GM21529 (cell line): ENCODE measurements at regions not wholly inside any gene's neighbourhood (a gene's known extent, or its start where the extent isn't known, plus 50 kb on each side); places are given as distances from the start of the nearest gene placed in this dataset.

Experiments
- ATAC-seq: cut with Tn5 transposase; IDR thresholded peaks from one replicate; pipeline ENCODE4 v1.9.1; 2021; ENCODE audit not compliant: unreplicated experiment

DNA sequence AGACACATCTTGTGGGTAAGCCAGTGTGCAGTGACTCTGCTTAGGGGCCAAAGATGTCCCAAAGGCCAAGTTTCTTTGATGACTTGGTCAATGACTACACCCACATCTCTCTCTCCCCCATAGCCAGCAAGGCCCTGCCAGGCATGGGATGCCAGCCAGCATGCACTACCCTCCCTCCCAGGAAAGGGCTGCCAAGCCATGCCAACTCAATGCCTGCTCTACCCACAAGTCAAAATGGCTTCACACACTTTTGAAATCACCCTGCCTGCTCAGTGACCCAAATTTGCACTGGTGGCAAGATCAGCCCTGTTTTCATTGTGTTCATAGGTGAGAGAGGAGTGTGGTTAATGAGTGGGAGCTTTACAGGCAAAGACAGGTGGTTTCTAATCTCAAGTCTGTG, 112.5 kb downstream of the MATN1 start:
- no peak for ATAC-seq

DNA sequence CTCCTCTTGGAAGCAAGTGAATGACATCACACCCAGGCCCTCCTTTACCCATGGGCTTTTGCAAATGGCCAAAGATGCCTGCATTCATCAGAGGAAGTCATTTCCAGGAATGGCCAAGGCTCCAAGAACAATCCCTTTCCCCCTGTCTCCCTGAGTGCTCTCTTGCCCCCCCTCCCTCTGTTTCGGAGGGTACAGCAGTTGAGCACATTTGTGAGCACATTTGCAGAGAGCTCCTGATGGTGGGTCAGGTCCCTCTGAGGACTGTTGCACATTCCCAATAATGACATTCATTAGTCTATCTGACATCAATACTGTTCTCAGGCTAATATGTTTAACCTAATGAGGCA, 113.4 kb downstream of the MATN1 start:
- ATAC-seq: no peak

DNA sequence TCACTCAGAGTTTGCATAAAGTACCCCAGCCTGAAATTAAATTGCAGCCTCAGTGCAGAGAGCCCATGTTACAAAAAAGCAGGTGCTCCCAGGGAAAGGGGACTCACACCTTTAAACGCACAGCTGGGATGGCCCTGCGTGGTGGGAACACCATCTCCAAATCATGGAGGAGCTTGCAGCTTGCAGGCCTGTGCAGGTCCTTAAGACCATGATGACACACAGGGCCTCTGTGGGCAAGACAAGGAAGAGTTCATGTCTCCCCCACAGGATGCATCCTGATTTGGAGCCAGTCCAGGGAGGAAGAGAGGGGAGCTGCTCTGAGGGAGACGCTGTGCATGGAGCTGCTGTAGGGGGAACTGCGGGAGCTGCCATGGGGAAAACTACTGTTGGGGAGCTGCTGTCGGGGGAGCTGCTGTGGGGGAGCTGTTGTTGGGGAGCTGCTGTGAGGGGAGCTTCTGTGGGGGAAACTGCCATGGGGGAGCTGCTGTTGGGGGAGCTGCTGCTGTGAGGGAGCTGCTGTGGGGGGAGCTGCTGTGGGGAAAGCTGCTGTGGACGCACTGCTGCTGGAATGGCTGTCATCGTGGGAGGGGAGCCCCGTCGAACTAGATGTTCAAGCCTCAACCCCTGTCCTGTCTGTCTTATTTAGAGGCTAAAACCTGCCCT, 113.9 kb downstream of the MATN1 start:
- no peak for ATAC-seq

DNA sequence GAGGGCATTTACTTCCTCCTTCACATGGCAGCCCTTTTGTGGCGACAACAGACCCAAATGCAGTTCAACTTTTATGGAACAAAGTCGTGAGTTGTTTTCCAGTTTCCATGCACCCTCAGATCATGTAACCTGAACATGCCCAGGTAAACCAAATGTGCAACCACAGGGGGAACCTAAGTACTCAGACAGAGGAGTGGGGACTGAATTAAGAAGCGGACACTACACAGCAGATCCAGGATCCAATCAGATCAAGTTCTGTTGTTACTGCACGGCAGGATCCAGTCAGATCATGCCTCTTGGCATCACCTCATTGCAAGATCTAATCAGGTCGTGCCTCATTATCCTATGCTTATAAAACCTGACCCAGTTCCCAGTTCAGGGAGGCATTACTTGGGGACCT, 115.7 kb downstream of the MATN1 start:
- ATAC-seq: no peak

DNA sequence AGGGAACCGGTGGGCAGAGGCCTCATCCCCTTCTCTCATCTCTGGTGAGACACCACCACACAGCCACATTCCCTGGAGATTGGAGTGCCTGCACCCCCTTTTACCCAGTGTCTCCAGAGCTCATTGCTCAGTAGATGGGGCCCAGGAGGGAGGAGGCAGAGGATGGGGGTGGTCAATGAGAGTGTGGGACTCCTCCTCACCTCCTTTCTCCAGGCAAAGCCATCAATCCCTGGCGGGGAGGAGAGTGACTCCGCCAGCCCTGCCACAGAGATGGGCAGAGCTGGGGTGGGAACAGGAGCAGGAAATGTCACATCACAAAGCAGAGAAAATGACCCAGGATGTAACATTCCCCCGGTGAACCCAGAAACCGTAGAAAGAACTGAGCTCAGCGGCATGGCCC, 117.2 kb downstream of the MATN1 start:
- ATAC-seq: no peak

DNA sequence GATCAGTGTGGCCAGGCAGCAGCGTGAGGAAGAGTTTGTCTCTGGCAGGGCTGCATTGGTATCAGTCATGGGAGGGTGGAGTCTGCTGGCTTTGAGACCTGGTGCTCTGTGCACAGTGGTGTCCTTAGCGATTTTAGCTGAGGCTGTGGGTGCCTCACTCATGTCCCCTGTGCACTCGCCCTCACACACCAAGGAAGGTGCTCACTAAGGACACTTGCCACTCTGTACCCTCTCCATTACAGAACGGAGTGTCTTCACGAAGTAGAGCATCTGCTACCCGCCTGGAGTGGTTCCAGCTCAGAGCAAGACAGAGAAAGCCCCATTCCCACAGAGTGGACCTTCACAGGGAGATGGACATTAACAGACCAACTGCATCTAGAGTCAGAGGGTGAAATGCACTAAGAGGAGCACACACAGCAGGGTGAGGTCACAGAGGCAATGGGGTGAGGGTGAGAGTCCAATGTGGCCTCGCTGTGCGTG, 117.9 kb downstream of the MATN1 start:
- ATAC-seq: no peak

DNA sequence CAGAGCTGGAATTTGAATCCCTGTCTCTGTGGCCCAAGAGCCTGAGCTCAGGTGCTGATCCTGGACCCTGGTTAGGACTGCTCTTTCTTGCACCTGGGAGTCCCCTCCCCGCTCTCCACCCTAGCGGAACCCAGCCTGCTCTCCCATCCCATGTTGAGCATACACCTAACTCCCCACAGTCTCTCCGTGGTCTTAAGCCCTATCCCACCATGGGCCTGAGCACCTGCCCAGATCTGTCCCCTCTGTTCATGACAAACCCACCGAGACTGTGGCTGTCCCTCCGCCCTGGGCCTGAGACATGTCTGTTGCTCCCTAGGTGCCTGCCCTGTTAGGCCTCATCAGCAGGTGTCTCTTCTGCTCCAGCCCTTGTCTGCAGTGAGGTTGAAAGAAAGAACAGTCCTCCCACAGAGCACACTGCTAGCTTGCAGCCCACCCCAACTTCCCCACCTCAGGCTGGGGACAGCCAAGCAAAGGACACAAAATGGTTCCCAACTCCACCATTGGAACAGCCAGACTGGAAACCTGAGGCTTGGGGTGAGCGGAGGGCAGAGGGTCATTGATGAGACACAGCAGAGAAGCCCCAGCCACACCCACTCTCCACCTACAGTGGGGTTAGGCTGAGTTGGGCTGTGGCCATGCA, 118.5 kb downstream of the MATN1 start:
- ATAC-seq: no peak

DNA sequence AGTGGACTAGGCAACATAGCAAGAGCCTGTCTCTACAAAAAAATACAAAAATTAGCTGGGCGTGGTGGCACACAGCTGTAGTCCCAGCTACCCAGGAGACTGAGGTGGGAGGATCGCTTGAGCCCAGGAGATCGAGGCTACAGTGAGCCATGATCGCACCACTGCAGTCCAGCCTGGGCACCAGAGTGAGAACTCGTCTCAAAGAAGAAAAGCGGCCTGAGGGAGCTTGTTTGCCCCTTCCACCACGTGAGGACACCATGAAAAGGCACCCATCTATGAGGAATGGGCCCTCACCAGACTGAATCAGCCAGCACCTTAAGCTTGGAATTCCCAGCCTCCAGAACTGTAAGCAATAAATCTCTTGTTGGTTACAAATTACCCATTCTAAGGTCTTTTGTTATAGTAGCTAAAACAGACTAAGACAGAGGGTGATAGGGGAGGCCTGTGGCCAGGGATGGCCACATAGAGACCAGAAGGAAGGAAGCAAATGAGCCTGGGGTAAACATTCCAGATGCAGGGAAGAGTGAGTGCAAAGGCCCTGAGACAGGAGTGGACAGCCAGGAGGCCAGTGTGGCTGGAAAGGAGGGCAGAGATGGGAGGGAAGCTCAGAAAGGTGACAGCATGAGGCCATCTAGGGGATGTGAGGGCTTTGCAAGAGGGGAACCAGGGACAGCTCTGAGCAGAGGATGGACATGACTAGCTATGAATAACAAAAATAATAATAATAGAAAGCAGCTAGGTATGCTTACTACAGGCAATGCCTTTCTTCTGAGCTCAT, 120.1 kb downstream of the MATN1 start:
- no peak for ATAC-seq

DNA sequence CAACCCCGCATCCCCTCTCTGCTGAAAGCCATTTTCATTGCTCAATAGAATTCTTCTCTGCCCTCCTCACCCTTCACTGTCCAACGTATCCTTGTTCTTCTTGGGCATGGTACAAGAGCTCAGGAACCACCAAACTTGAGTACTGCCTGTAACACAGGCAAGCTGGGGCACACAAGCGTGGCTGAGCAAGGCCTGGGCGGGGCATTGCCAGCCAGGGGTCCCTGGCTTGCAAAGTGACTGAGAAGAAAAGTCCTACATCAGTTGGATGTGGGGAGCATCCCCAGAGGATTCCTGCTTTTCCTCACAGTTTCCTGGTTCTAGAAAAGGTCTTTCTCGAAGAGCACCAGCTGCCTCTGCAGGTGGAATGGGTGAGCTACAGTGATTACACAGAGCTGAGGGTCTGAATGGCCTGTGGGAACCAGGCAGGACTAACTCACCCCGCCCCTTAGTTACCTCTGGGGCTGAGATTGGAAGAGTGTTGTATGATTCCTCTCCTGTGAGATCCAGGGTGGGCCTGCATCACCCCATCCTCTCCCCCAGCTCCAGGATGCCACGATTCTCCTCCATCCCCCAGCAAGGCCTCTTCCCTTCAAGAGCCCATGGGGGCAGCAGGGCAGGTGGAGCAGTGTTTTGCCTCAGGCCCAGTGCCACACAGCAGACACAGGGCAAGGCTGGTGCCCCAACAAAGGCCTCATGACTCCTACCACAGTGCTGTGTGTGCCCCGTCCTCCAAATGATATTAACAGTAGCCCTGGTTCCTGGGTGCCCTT, 121.9 kb downstream of the MATN1 start:
- ATAC-seq: no peak

DNA sequence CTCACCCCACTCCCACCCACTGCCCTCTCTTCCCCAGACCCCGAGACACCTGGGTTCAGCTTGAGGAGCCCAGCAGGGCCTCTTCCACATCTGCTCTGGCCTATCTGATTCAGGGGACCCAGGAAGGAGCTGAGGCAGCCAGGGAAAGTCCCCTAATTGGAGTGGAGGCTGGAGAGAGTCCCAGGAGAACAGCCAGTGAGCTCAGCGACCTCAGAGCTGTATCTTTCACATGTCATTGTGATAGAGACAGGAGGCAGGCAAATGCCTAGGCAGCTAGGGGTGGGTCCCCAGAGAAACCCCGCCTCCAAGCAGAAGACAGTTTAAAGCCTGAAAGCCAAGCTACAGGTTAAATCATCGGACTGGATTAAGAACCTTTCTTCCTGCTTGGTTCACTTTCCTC, 122.7 kb downstream of the MATN1 start:
- ATAC-seq: no peak

DNA sequence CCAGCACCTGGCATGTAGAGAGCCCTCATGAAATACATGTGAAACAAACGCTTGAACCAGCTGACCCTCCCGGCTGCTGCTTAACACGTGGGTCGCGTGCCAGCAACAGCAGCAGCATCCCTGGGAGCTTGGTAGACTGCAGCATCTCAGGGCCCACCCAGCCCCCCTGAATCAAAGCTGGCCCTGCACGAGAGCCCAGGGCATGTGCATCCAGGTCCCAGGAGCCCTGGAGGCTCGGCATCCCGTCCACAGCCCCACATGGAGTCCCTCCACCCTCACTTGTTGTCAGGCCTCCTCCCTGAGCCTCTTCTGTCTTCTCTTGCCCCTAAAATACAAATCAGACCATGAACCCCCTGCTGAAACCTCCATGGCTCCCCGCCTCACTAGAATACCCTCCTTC, 123.1 kb downstream of the MATN1 start:
- no peak for ATAC-seq

DNA sequence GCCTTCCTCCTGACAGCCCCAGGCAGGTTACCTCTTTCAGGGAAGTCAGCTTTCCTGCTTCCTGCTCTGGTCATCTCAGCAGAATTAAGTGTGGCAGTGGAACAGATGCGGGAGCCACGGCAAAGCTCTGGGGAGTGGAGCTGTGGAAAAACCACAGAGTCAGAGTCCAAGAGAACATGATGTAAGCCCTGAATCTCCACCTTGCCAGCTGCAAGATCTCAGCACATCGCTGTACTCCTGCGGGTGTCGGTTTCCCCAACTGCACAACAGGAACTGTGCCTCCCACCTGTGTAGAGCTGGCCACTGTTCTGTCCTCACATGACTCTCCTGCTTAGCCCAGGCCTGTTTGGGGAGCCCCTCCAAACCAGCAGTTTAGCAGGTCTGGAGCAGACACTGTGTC, 123.7 kb downstream of the MATN1 start:
- ATAC-seq: no peak

DNA sequence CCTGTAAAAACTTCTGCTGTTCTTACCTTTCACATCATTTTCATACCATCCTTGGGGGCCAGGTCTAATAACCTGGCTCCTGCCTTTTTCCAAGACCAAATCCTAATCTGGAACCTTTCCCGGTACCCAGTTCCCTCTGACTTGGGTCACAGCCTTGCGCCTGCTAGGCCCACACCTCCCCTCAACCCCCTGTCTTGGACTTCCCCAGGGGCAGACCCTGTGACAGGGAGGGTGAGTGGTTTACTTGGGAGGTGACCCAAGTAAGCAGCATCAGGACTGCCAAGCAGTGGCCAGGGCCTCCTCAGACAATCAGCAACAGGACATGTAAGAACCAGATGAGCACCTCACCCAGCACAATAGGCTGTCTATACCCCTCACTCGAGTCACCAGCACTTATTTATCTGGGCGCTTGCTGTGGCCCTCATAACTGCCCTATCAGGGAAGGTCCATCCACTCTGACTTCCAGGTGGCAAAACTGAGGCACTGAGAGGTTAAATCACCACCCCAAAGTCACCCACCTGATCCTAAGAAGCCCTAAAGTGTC, 124.7 kb downstream of the MATN1 start:
- ATAC-seq: no peak

DNA sequence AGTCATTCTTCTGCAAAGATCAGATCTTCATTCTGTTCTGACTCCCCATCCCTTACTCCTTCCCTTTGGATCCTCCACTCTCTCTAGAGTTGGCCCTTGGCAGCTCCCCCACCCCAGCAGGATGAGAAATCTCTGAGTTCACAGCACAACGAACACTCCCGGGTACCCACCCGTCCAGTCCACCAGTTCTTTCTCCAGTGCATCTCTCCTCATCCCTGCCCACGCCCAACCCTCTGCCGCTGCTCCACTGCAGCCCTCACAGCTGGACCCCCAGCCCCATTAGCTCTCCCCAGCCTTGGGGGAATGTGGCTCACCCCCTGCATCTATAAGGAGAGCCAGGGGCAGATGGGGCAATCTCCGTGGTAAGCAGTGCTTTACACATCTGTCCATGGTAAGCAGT, 125.7 kb downstream of the MATN1 start:
- ATAC-seq: no peak

DNA sequence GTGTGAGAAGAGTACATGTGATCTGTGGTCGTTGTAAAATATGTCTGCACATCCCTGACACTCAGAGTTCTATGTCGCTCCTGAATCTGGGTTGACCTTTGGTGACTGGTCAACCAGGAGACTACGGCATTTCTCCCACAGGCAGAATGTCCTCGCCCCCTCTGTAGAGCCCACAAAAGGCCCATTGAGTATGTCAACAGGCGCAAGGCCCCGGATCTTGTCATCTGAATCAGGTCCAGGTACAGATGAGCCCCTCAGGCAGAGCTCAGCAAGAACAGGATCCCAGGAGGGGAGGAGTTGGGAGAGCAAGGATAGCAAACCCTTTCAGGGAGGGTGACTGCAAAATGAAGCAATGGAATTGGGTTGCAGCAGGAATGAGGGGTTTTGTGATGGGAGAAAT, 126.5 kb downstream of the MATN1 start:
- ATAC-seq: no peak

DNA sequence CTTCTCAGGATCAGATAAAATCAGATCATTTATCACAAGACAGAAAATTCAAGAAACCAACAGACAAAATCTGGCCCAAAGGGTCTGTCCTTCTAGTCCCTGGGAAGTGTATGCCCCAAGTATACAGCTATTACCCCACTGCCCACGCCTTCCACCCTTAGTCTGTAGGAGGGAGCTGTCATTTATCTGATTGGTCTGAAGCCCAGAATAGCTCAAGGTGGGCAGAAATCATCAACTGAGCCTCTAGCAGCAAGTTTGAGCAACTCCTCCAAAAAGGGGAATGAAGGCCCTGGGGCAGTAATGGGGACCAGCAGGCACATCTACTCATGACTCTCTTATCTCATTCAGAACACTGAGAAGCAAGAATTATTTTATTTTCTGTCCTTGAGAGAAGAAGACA, 126.9 kb downstream of the MATN1 start:
- ATAC-seq: no peak

DNA sequence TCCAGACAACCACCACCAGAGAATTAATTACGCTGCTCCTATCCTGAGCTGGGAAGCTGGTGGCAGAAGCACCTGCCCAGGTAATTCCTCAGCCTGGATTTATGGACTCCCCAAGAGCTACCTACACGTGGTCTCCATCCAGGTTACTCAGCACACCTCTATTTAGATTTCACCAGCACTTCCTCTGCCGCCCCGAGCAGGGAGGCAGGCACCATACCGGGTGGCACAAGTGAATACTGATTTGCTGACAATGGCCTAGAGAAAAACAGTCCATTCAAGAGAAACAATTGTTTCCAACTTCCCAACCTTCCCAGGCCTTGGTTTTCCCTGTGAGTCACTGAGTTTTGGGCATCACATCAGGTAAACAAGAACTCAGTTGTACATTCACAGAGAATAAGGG, 134.3 kb downstream of the MATN1 start:
- no peak for ATAC-seq

DNA sequence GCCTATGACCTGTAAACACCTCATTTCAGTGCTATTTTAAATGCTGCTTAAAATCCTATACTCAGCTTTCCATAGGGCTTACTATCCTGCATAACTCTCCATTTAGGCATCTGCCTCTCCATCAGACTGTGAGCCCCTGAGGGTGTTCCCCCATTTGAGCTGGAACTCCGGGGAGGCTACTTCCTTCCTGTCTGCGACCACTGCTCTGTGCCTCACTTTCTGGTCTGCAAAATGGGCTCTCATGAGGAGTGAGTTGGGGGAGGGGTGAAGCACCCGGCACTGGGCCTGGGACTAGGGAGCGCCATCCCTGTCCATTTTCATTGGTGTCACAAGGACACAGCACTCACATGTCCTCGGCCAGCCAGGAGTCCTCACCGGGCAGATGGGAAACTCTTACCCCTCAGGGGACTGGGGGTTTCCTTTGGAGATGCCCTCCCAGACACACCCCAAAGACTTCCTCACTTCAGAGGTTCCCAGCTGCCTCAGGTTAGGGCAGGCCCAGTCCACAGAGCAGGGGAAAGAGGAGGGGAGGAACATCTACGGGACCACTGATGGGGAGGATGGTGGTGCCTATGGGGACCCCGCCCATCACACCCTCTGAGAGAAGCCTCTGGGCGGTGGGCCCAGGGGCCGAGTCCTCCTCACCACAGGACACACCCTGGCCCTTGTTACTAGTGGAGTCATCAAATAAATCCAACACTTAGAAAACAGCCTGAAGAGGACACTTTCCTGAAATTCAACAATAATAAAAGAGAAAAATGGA, 134.9 kb downstream of the MATN1 start:
- ATAC-seq: no peak

DNA sequence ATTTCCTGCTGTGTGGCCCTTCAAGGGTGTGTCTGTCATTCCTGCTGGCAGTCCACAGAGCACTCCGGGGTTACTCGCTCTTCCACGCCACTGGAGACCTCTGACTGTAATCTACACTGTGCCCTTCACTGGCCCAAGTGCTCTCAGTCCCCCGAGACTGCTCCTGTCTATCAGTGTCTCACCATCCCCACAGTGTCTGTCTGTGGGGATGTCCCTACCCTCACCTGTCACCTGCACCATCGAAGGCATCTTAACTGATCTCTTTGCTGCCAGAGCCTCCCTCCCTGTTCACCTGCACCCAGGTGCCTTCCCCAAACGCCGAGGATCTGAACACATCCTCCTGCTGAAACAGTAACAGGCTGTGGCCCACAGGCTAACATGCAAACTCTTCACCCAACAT, 136.7 kb downstream of the MATN1 start:
- no peak for ATAC-seq

DNA sequence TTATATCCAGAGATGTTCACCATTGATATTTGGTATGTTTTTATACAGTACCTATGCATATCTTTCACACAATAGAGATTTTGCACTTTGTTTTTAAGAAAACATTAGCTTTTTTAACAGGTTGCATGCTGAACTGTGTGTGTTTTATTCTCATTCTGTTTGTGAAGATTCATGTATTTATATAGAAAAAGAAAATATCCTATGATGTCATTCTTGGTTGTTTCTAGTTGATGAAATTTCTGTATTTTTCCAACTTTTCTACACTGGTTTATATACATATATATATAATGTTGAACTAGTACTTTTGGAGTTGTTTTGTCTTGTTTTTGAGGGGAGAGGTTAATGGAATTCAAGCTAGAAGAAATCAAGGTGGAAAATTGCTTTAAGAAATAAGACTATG, 143.8 kb downstream of the MATN1 start:
- ATAC-seq: no peak

DNA sequence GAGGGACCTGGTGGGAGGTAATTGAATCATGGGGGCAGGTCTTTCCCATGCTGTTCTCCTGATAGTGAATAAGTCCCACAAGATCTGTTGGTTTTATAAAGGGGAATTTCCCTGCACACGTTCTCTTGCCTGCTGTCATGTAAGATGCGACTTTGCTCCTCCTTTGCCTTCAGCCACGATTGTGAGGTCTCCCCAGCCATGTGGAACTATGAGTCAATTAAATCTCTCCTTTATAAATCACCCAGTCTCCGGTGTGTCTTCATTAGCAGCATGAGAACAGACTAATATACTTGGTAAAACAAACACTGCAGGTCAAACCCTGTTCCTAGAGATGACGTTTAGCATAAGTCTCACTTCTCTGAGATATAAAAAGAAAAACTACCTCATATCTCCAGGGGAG, 148.3 kb downstream of the MATN1 start:
- no peak for ATAC-seq
